GM12872 (cell line): ENCODE measurements at regions not wholly inside any gene's neighbourhood (a gene's known extent, or its start where the extent isn't known, plus 50 kb on each side); places are given as distances from the start of the nearest gene placed in this dataset.

Experiments
- CTCF ChIP-seq: IDR thresholded peaks from 3 replicates; pipeline ENCODE4 v1.5.1; 2011; ENCODE audit warnings: low read depth, mild to moderate bottlenecking, low read length, moderate library complexity; ENCODE audit not compliant: insufficient read depth

GRCh38 chr5:96197347-96197746 lies 235.7 kb upstream of the ELL2 start:
- TF ChIP-seq CTCF: no peak

- no peak for TF ChIP-seq CTCF
Observed at GRCh38 chr5:96196890-96197289, 235.2 kb upstream of the ELL2 start.

- no peak for TF ChIP-seq CTCF
Observed at GRCh38 chr5:96196407-96196806, 234.8 kb upstream of the ELL2 start.

- no peak for TF ChIP-seq CTCF
Observed at GRCh38 chr5:96195123-96195522, 233.5 kb upstream of the ELL2 start.

GRCh38 chr5:96194593-96194992 lies 232.9 kb upstream of the ELL2 start:
- TF ChIP-seq CTCF: no peak

- no peak for TF ChIP-seq CTCF
Observed at GRCh38 chr5:96193946-96194345, 232.3 kb upstream of the ELL2 start.

- TF ChIP-seq CTCF: no peak
Observed at GRCh38 chr5:96189987-96190386, 228.3 kb upstream of the ELL2 start.

- no peak for TF ChIP-seq CTCF
Observed at GRCh38 chr5:96189028-96189826, 227.6 kb upstream of the ELL2 start.
